Adrenal gland (tissue), 5 donors: ENCODE measurements at regions not wholly inside any gene's neighbourhood (a gene's known extent, or its start where the extent isn't known, plus 50 kb on each side); places are given as distances from the start of the nearest gene placed in this dataset.

ENCODE experiments used
- CTCF ChIP-seq, 6 experiments: fragments of 450-650 bp in 4 of 6; fragments of 200-600 bp in 2 of 6; sonication (generic) in 1 of 6; IDR thresholded peaks; 1 replicate in 5 of 6; 2 replicates in 1 of 6; pipeline versions ENCODE4 v1.5.1 to v1.8.0; 2016 to 2021; ENCODE audit warnings: antibody characterized with exemption in 6 of 6, mild to moderate bottlenecking in 2 of 6, moderate library complexity in 1 of 6
- POLR2A ChIP-seq, 2 donors: fragments of 450-650 bp; IDR thresholded peaks; one replicate each; pipeline ENCODE4 v1.6.1; 2017; ENCODE audit warnings: antibody characterized with exemption in 2 of 2, mild to moderate bottlenecking in 2 of 2, moderate library complexity in 1 of 2
- donor health status: DM: no; HTN: no; CAD: no.

GRCh38 chr1:194372266-194372665 lies 1185.9 kb upstream of the B3GALT2 start:
- no peak for TF ChIP-seq CTCF (IDR thresholded peaks at IDR 0.05)
- no peak for TF ChIP-seq POLR2A (IDR thresholded peaks at IDR 0.05)
